Activated CD4-positive, alpha-beta T cell treated with anti-CD3 and anti-CD28 coated beads for 36 hours (primary cell): ENCODE measurements at regions not wholly inside any gene's neighbourhood (a gene's known extent, or its start where the extent isn't known, plus 50 kb on each side); places are given as distances from the start of the nearest gene placed in this dataset.
"Not testable (repeated sequence)": the region's sequence is repeated elsewhere in the genome, so short reads cannot be mapped to it uniquely, and the experiment has no call there.

Experiments used
- ATAC-seq: fragments of 200-7000 bp; cut with Tn5 transposase; one replicate; pipeline ENCODE4 v1.10.0; 2021; ENCODE audit warnings: mild to moderate bottlenecking, moderate library complexity
- CTCF ChIA-PET: fragments of 350-600 bp; sonication (Branson Sonifier 250); formaldehyde crosslinking; loops from one replicate; lab custom pipeline; 2021; ENCODE audit warnings: antibody characterized with exemption; lab: Charles Lee
- POLR2A ChIA-PET: fragments of 350-600 bp; sonication (Branson Sonifier 250); formaldehyde crosslinking; loops from one replicate; lab custom pipeline; 2021; ENCODE audit warnings: antibody characterized with exemption, inconsistent platforms; lab: Charles Lee
- DNase-seq: peaks from one replicate; pipeline ENCODE4 v3.0.0-alpha.2; 2020
- H3K27ac Mint-ChIP-seq: one replicate; pipeline ENCODE4 v1.8.0; 2021; ENCODE audit warnings: mixed read lengths
- H3K27me3 Mint-ChIP-seq: one replicate; pipeline ENCODE4 v1.8.0; 2021; ENCODE audit warnings: mixed read lengths
- H3K36me3 Mint-ChIP-seq: one replicate; pipeline ENCODE4 v1.8.0; 2021; ENCODE audit warnings: low read depth, mixed read lengths
- H3K4me1 Mint-ChIP-seq: one replicate; pipeline ENCODE4 v1.8.0; 2021; ENCODE audit warnings: mixed read lengths
- H3K4me3 Mint-ChIP-seq: one replicate; pipeline ENCODE4 v1.8.0; 2021; ENCODE audit warnings: mild to moderate bottlenecking, moderate library complexity, mixed read lengths
- H3K9me3 Mint-ChIP-seq: one replicate; pipeline ENCODE4 v1.8.0; 2021; ENCODE audit warnings: low read depth, mixed read lengths
- intact Hi-C, 2 experiments: fragments of 100-400 bp; cut with DNase I in 1 of 2; cut with micrococcal nuclease in 1 of 2; formaldehyde crosslinking; loops; one replicate each; pipeline versions ENCODE4 v1.14.2 to v1.15.1; 2022 to 2024; cut with DNase I, micrococcal nuclease

- ATAC-seq: no peak
- intact Hi-C loops: no loop called here
- H3K27ac Mint-ChIP-seq: no peak overlapping the region
- peaks cover 2% of the 10 kb centered on the region for H3K27me3 Mint-ChIP-seq
- H3K9me3 Mint-ChIP-seq: no peaks in the 10 kb centered on the region
- H3K4me1 Mint-ChIP-seq: no peaks in the 10 kb centered on the region
- DNase-seq: no peak
- CTCF ChIA-PET: no interaction called here
- POLR2A ChIA-PET: no interaction called here
- H3K4me3 Mint-ChIP-seq: no peak overlapping the region
- H3K36me3 Mint-ChIP-seq: no peaks in the 10 kb centered on the region
Observed at GRCh38 chrX:115373308-115373707, 83.8 kb downstream of the LUZP4 start.

DNA sequence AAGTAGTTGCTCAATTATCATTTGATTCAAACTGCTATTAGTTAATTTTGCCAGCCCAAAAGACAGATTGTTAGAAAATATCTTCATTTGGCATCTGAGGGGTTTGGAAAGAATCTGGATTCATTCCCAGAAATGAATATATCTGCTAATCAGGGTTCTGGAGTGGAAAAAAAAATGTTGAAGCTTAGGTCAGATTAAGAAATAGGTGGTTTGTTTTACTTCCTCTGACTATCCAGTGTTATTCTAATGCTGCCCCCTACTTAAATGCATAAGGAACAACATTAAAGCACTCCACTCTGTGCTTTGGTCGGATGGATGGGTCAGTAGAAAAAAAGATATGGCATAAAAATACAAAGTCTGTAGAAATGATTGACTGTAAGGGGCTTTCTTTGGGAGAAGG lies 89.0 kb downstream of the LUZP4 start:
- intact Hi-C loops: no loop called here
- Mint-ChIP-seq H3K4me1 (no peaks in the 10 kb centered on the region), H3K9me3 (no peaks in the 10 kb centered on the region), H3K36me3 (no peaks in the 10 kb centered on the region), H3K4me3 (no peak overlapping the region), H3K27ac (no peak overlapping the region), H3K27me3 (peaks cover 2% of the 10 kb centered on the region)
- POLR2A ChIA-PET: no interaction called here
- DNase-seq: no peak
- ATAC-seq: no peak
- CTCF ChIA-PET: no interaction called here

- POLR2A ChIA-PET: no interaction called here
- no peak for ATAC-seq
- H3K27me3 Mint-ChIP-seq: no peaks in the 10 kb centered on the region
Observed at GRCh38 chrX:115387327-115387726, 97.8 kb downstream of the LUZP4 start.

GRCh38 chrX:115388879-115389278 lies 99.4 kb downstream of the LUZP4 start:
- no peaks in the 10 kb centered on the region for H3K9me3 Mint-ChIP-seq
- ATAC-seq: no peak
- no peak overlapping the region for H3K4me3 Mint-ChIP-seq
- H3K27me3 Mint-ChIP-seq: no peaks in the 10 kb centered on the region
- H3K36me3 Mint-ChIP-seq: no peaks in the 10 kb centered on the region
- ChIA-PET CTCF (interaction anchor here (0.6 kb wide), 1 partner anchor 302 kb away, joined by 3 read pairs; no protein-coding TSS in a partner anchor), POLR2A (no interaction called here)
- intact Hi-C loops: no loop called here
- no peaks in the 10 kb centered on the region for H3K4me1 Mint-ChIP-seq
- H3K27ac Mint-ChIP-seq: no peak overlapping the region
- no peak for DNase-seq

More at GRCh38 chrX:115387327-115387726, 97.8 kb downstream of the LUZP4 start:
- CTCF ChIA-PET: interaction anchor here (0.6 kb wide), 1 partner anchor 240 kb away, joined by 3 read pairs; no protein-coding TSS in a partner anchor
- intact Hi-C loops: no loop called here
- Mint-ChIP-seq H3K4me1 (no peaks in the 10 kb centered on the region), H3K36me3 (no peaks in the 10 kb centered on the region), H3K4me3 (no peak overlapping the region), H3K27ac (no peak overlapping the region), H3K9me3 (no peaks in the 10 kb centered on the region)
- DNase-seq: no peak

GRCh38 chrX:115390078-115390477 lies 100.6 kb downstream of the LUZP4 start:
- DNase-seq: no peak
- H3K9me3 Mint-ChIP-seq: no peaks in the 10 kb centered on the region
- no peaks in the 10 kb centered on the region for H3K36me3 Mint-ChIP-seq
- H3K27ac Mint-ChIP-seq: no peak overlapping the region
- POLR2A ChIA-PET: no interaction called here
- CTCF ChIA-PET: no interaction called here
- intact Hi-C loops: no loop called here
- no peak for ATAC-seq
- no peaks in the 10 kb centered on the region for H3K27me3 Mint-ChIP-seq
- no peak overlapping the region for H3K4me3 Mint-ChIP-seq
- no peaks in the 10 kb centered on the region for H3K4me1 Mint-ChIP-seq

GRCh38 chrX:115392031-115392430 lies 102.5 kb downstream of the LUZP4 start:
- DNase-seq (no peak), ATAC-seq (no peak)
- Mint-ChIP-seq H3K4me1 (no peaks in the 10 kb centered on the region), H3K36me3 (no peaks in the 10 kb centered on the region), H3K27ac (no peak overlapping the region), H3K4me3 (no peak overlapping the region), H3K9me3 (no peaks in the 10 kb centered on the region), H3K27me3 (no peaks in the 10 kb centered on the region)
- ChIA-PET CTCF (no interaction called here), POLR2A (no interaction called here)
- intact Hi-C loops: no loop called here

DNA sequence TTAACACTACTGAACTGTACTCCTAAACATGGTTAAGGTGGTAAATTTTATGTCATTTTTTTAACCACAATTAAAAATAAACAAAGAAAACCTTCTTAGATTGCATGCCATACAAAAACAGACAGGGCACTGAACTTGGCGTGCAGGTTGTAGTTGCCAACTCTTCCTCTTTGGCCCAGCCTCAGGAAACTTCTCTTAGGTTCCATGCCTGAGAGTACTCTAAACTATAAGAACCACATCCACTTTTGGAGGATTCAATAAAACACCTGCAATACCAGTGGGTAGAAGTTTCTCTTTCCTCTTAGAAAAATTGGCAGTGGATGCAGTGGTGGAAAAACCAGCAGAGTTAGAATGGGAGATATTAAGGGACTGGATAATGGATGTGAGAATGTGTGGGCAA lies 103.4 kb downstream of the LUZP4 start:
- H3K27ac Mint-ChIP-seq: no peak overlapping the region
- ATAC-seq (no peak), DNase-seq (no peak)
- ChIA-PET CTCF (no interaction called here), POLR2A (no interaction called here)
- intact Hi-C loops: no loop called here
- H3K27me3 Mint-ChIP-seq: no peaks in the 10 kb centered on the region
- H3K4me3 Mint-ChIP-seq: no peak overlapping the region
- no peaks in the 10 kb centered on the region for H3K4me1 Mint-ChIP-seq
- no peaks in the 10 kb centered on the region for H3K9me3 Mint-ChIP-seq
- H3K36me3 Mint-ChIP-seq: no peaks in the 10 kb centered on the region

GRCh38 chrX:115393271-115393670 lies 103.8 kb downstream of the LUZP4 start:
- no peak overlapping the region for H3K27ac Mint-ChIP-seq
- no peak for DNase-seq
- H3K4me1 Mint-ChIP-seq: no peaks in the 10 kb centered on the region
- POLR2A ChIA-PET: no interaction called here
- no peak for ATAC-seq
- CTCF ChIA-PET: no interaction called here
- intact Hi-C loops: no loop called here
- no peaks in the 10 kb centered on the region for H3K9me3 Mint-ChIP-seq
- no peaks in the 10 kb centered on the region for H3K27me3 Mint-ChIP-seq
- no peaks in the 10 kb centered on the region for H3K36me3 Mint-ChIP-seq
- H3K4me3 Mint-ChIP-seq: no peak overlapping the region

GRCh38 chrX:115394806-115395205 lies 105.3 kb downstream of the LUZP4 start:
- H3K4me3 Mint-ChIP-seq, H3K36me3 Mint-ChIP-seq, CTCF ChIA-PET, DNase-seq, H3K27ac Mint-ChIP-seq, intact Hi-C loops, H3K27me3 Mint-ChIP-seq, H3K4me1 Mint-ChIP-seq, ATAC-seq, H3K9me3 Mint-ChIP-seq, POLR2A ChIA-PET: not testable (repeated sequence)

- Mint-ChIP-seq H3K27ac (no peak overlapping the region), H3K9me3 (no peaks in the 10 kb centered on the region), H3K4me3 (no peak overlapping the region), H3K36me3 (no peaks in the 10 kb centered on the region), H3K27me3 (no peaks in the 10 kb centered on the region), H3K4me1 (no peaks in the 10 kb centered on the region)
- intact Hi-C loops: no loop called here
- CTCF ChIA-PET: no interaction called here
- DNase-seq: no peak
- POLR2A ChIA-PET: no interaction called here
- no peak for ATAC-seq
Observed at GRCh38 chrX:115399306-115399705, 109.8 kb downstream of the LUZP4 start.

GRCh38 chrX:115400960-115401359 lies 111.4 kb downstream of the LUZP4 start:
- Mint-ChIP-seq H3K27ac (no peak overlapping the region), H3K4me3 (no peak overlapping the region), H3K27me3 (no peaks in the 10 kb centered on the region), H3K36me3 (no peaks in the 10 kb centered on the region), H3K9me3 (no peaks in the 10 kb centered on the region), H3K4me1 (no peaks in the 10 kb centered on the region)
- POLR2A ChIA-PET: no interaction called here
- no peak for ATAC-seq
- DNase-seq: no peak
- CTCF ChIA-PET: no interaction called here
- intact Hi-C loops: no loop called here

- no peak overlapping the region for H3K27ac Mint-ChIP-seq
- ATAC-seq (no peak), DNase-seq (no peak)
- no peak overlapping the region for H3K4me3 Mint-ChIP-seq
- ChIA-PET POLR2A (no interaction called here), CTCF (no interaction called here)
- no peaks in the 10 kb centered on the region for H3K4me1 Mint-ChIP-seq
- H3K9me3 Mint-ChIP-seq: no peaks in the 10 kb centered on the region
- intact Hi-C loops: no loop called here
- H3K36me3 Mint-ChIP-seq: no peaks in the 10 kb centered on the region
- no peaks in the 10 kb centered on the region for H3K27me3 Mint-ChIP-seq
Observed at GRCh38 chrX:115402299-115402698, 112.8 kb downstream of the LUZP4 start.
